Liver (tissue), 8 donors: ENCODE measurements at regions not wholly inside any gene's neighbourhood (a gene's known extent, or its start where the extent isn't known, plus 50 kb on each side); places are given as distances from the start of the nearest gene placed in this dataset.

Source experiments
- DNase-seq: peaks from one replicate; pipeline ENCODE4 v3.0.0-alpha.2; 2017; ENCODE audit warnings: low spot score
- H3K27ac ChIP-seq, 2 donors: one replicate each; pipeline ENCODE4 v1.7.0; 2013; ENCODE audit warnings: inconsistent platforms in 2 of 2, low read length in 2 of 2, control low read depth in 1 of 2, low read depth in 1 of 2, mild to moderate bottlenecking in 1 of 2
- H3K27me3 ChIP-seq, 4 donors: one replicate each; pipeline versions ENCODE4 v1.6.1 to v1.7.0; 2013; ENCODE audit warnings: low read length in 3 of 4, inconsistent platforms in 1 of 4, mild to moderate bottlenecking in 1 of 4, moderate library complexity in 1 of 4; ENCODE audit not compliant: control insufficient read depth in 4 of 4, insufficient read depth in 4 of 4
- H3K36me3 ChIP-seq, 4 donors: one replicate each; pipeline versions ENCODE4 v1.6.1 to v1.7.0; 2013; ENCODE audit warnings: low read length in 3 of 4, mild to moderate bottlenecking in 3 of 4, low read depth in 1 of 4, moderate library complexity in 1 of 4; ENCODE audit not compliant: control insufficient read depth in 4 of 4, insufficient read depth in 3 of 4
- H3K4me1 ChIP-seq, 4 donors: one replicate each; pipeline versions ENCODE4 v1.6.1 to v1.7.0; 2013; ENCODE audit warnings: low read length in 3 of 4, mild to moderate bottlenecking in 3 of 4, moderate library complexity in 1 of 4; ENCODE audit not compliant: control insufficient read depth in 4 of 4, insufficient read depth in 4 of 4
- H3K4me3 ChIP-seq, 3 donors: one replicate each; pipeline versions ENCODE4 v1.6.1 to v1.7.0; 2013; ENCODE audit warnings: low read length in 3 of 3, control low read depth in 1 of 3, low read depth in 1 of 3, mild to moderate bottlenecking in 1 of 3
- H3K9ac ChIP-seq, 2 donors: one replicate each; pipeline ENCODE4 v1.7.0; 2013; ENCODE audit warnings: low read length in 2 of 2, mild to moderate bottlenecking in 2 of 2, moderate library complexity in 2 of 2, control low read depth in 1 of 2, low read depth in 1 of 2
- H3K9me3 ChIP-seq, 4 donors: one replicate each; pipeline versions ENCODE4 v1.6.1 to v1.7.0; 2013; ENCODE audit warnings: low read length in 3 of 4; ENCODE audit not compliant: control insufficient read depth in 4 of 4
- ATF3 ChIP-seq: IDR thresholded peaks from 2 replicates; pipeline ENCODE4 v1.6.1; 2016; ENCODE audit warnings: antibody characterized with exemption
- CTCF ChIP-seq: fragments of 150-350 bp; IDR thresholded peaks from 2 replicates; pipeline ENCODE4 v1.5.1; 2017; ENCODE audit warnings: improper control_type of control experiment, low read depth, low read length; ENCODE audit not compliant: missing input control
- EGR1 ChIP-seq, 2 donors: IDR thresholded peaks; 2 replicates each; pipeline ENCODE4 v1.6.1; 2016 to 2018; ENCODE audit warnings: antibody characterized with exemption in 2 of 2, low read depth in 2 of 2
- FOXA1 ChIP-seq: IDR thresholded peaks from 2 replicates; pipeline ENCODE4 v1.6.1; 2016; ENCODE audit warnings: antibody characterized with exemption
- FOXA2 ChIP-seq: IDR thresholded peaks from 2 replicates; pipeline ENCODE4 v1.6.1; 2016; ENCODE audit warnings: antibody characterized with exemption
- GABPA ChIP-seq, 2 donors: IDR thresholded peaks in 1 of 2; conservative IDR thresholded peaks in 1 of 2; 2 replicates each; pipeline ENCODE4 v1.6.1; 2016; ENCODE audit warnings: antibody characterized with exemption in 2 of 2, mild to moderate bottlenecking in 1 of 2, moderate library complexity in 1 of 2
- HNF4A ChIP-seq, 2 donors: conservative IDR thresholded peaks; 2 replicates each; pipeline ENCODE4 v1.6.1; 2016; ENCODE audit warnings: antibody characterized with exemption in 2 of 2, mild to moderate bottlenecking in 2 of 2
- HNF4G ChIP-seq: IDR thresholded peaks from 2 replicates; pipeline ENCODE4 v1.6.1; 2016; ENCODE audit warnings: antibody characterized with exemption
- NR2F2 ChIP-seq: IDR thresholded peaks from 2 replicates; pipeline ENCODE4 v1.6.1; 2016; ENCODE audit warnings: antibody characterized with exemption
- RAD21 ChIP-seq, 2 donors: IDR thresholded peaks; 2 replicates each; pipeline ENCODE4 v1.6.1; 2016; ENCODE audit warnings: antibody characterized with exemption in 2 of 2, mild to moderate bottlenecking in 2 of 2
- REST ChIP-seq: IDR thresholded peaks from 2 replicates; pipeline ENCODE4 v1.6.1; 2016; ENCODE audit warnings: antibody characterized with exemption, mild to moderate bottlenecking
- RXRA ChIP-seq, 2 donors: IDR thresholded peaks; 2 replicates each; pipeline ENCODE4 v1.6.1; 2017 to 2018; ENCODE audit warnings: antibody characterized with exemption in 2 of 2, mild to moderate bottlenecking in 1 of 2
- SP1 ChIP-seq: IDR thresholded peaks from 2 replicates; pipeline ENCODE4 v1.6.1; 2018; ENCODE audit warnings: antibody characterized with exemption, mild to moderate bottlenecking
- TAF1 ChIP-seq: conservative IDR thresholded peaks from 2 replicates; pipeline ENCODE4 v1.6.1; 2016; ENCODE audit warnings: antibody characterized with exemption, mild to moderate bottlenecking
- YY1 ChIP-seq: IDR thresholded peaks from 2 replicates; pipeline ENCODE4 v1.6.1; 2016; ENCODE audit warnings: antibody characterized with exemption, mild to moderate bottlenecking
- ZBTB33 ChIP-seq: IDR thresholded peaks from 2 replicates; pipeline ENCODE4 v1.6.1; 2016; ENCODE audit warnings: antibody characterized with exemption
- WGBS: extraction: QIAGEN DNeasy Blood & Tissue Kit; methylation state at CpG from one replicate; pipeline ENCODE4 v1.1.7; 2013; 5-methylcytosine and 5-hydroxymethylcytosine counted together
- TF ChIP-seq, protein P1 (sequence below): IDR thresholded peaks from 2 replicates; pipeline ENCODE4 v1.6.1; 2016; ENCODE audit warnings: antibody characterized with exemption
- donor health status: healthy.
- donor health status: healthy.
- donor health status: healthy.
- donor health status: healthy.
- donor health status: healthy.

- no peak overlapping the region for H3K27ac ChIP-seq
- TF ChIP-seq FOXA1: no peak
- no peak for TF ChIP-seq RXRA (IDR thresholded peaks at IDR 0.05)
- TF ChIP-seq GABPA (IDR thresholded peaks at IDR 0.05 in 1 of 2, conservative IDR thresholded peaks at IDR 0.05 in 1 of 2): no peak
- no peak for TF ChIP-seq TAF1
- TF ChIP-seq REST: no peak
- no peak for TF ChIP-seq ZBTB33
- DNase-seq: no peak
- H3K9me3 ChIP-seq: no peaks in the 10 kb centered on the region
- H3K4me1 ChIP-seq: peaks cover 1 to 10% (median 6%) of the 10 kb centered on the region in 4 donors
- H3K9ac ChIP-seq: no peak overlapping the region
- H3K36me3 ChIP-seq: no peaks in the 10 kb centered on the region
- WGBS: 86% methylated on average over 10 of the region's 10 CpGs
- no peak overlapping the region for H3K4me3 ChIP-seq
- no peaks in the 10 kb centered on the region for H3K27me3 ChIP-seq
Measured at GRCh38 chr2:236334122-236334876, 70.1 kb upstream of the ASB18 start.

- no peak overlapping the region for H3K4me3 ChIP-seq
- H3K4me1 ChIP-seq: peaks cover 1 to 10% (median 6%) of the 10 kb centered on the region in 4 donors
- no peak for DNase-seq
- 90% methylated on average over 19 of the region's 19 CpGs for WGBS
- H3K27me3 ChIP-seq: no peaks in the 10 kb centered on the region
- H3K9me3 ChIP-seq: no peaks in the 10 kb centered on the region
- no peak overlapping the region for H3K27ac ChIP-seq
- no peaks in the 10 kb centered on the region for H3K36me3 ChIP-seq
- no peak overlapping the region for H3K9ac ChIP-seq
- TF ChIP-seq RXRA (IDR thresholded peaks at IDR 0.05) (no peak), RAD21 (IDR thresholded peaks at IDR 0.05) (no peak), FOXA1 (no peak), TAF1 (no peak), SP1 (no peak), REST (no peak), ATF3 (no peak), EGR1 (IDR thresholded peaks at IDR 0.05; ENCODE audit: low read depth in 2 of 2) (no peak), CTCF (no peak), HNF4A (conservative IDR thresholded peaks at IDR 0.05) (no peak), HNF4G (no peak), NR2F2 (no peak), YY1 (no peak), FOXA2 (no peak)
- TF ChIP-seq, protein P1, sequence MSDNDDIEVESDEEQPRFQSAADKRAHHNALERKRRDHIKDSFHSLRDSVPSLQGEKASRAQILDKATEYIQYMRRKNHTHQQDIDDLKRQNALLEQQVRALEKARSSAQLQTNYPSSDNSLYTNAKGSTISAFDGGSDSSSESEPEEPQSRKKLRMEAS: no peak
Measured at GRCh38 chr2:236335696-236336574, 71.7 kb upstream of the ASB18 start.
